A549 (cell line): ENCODE measurements at regions not wholly inside any gene's neighbourhood (a gene's known extent, or its start where the extent isn't known, plus 50 kb on each side); places are given as distances from the start of the nearest gene placed in this dataset.

Experiments
- REST ChIP-seq: fragments of 200-600 bp; sonication (generic); IDR thresholded peaks from 2 replicates; pipeline ENCODE4 v1.6.1; 2016; ENCODE audit warnings: antibody characterized with exemption, mild to moderate bottlenecking, moderate library complexity
- TFCP2L1 ChIP-seq: fragments of 250-450 bp; sonication (Bioruptor Pico); IDR thresholded peaks from 2 replicates; pipeline ENCODE4 v1.5.0; 2021; ENCODE audit warnings: mild to moderate bottlenecking
- ZC3H11A ChIP-seq: fragments of 450-650 bp; IDR thresholded peaks from 2 replicates; pipeline ENCODE4 v1.6.1; 2014; ENCODE audit warnings: antibody characterized with exemption, mild to moderate bottlenecking

- TF ChIP-seq REST (no peak), ZC3H11A (no peak), TFCP2L1 (CRISPR knock-in tag) (no peak)
- TF ChIP-seq, all 56 proteins: peak for 0
Observed at GRCh38 chr18:69349912-69350597, 50.6 kb upstream of the DOK6 start (continued).
